Cardiac muscle cell (in vitro differentiated cells and primary cell): ENCODE measurements at regions not wholly inside any gene's neighbourhood (a gene's known extent, or its start where the extent isn't known, plus 50 kb on each side); places are given as distances from the start of the nearest gene placed in this dataset.

Source experiments
- DNase-seq, 2 donors: peaks; one replicate each; pipeline versions ENCODE4 v3.0.0 to v3.0.0-alpha.2; 2010 to 2017; ENCODE audit warnings: low read depth in 1 of 2, low spot score in 1 of 2
- H3K27ac ChIP-seq: fragments of 200-600 bp; sonication (generic); 2 replicates; pipeline ENCODE4 v1.5.1; 2016
- H3K27me3 ChIP-seq: fragments of 200-600 bp; sonication (generic); 2 replicates; pipeline ENCODE4 v1.6.0; 2016; ENCODE audit warnings: control low read depth
- H3K36me3 ChIP-seq: fragments of 200-600 bp; sonication (generic); 2 replicates; pipeline ENCODE4 v1.5.1; 2016; ENCODE audit warnings: control low read depth
- H3K4me1 ChIP-seq: fragments of 200-600 bp; sonication (generic); 2 replicates; pipeline ENCODE4 v1.8.1; 2017; ENCODE audit warnings: low read depth, mild to moderate bottlenecking, mixed run types
- H3K4me3 ChIP-seq: fragments of 200-600 bp; sonication (generic); 2 replicates; pipeline ENCODE4 v1.5.1; 2016; ENCODE audit warnings: mild to moderate bottlenecking
- H3K9me3 ChIP-seq: fragments of 200-600 bp; sonication (generic); 2 replicates; pipeline ENCODE4 v1.5.1; 2017; ENCODE audit warnings: low read depth, mild to moderate bottlenecking, control low read depth
- CTCF ChIP-seq: IDR thresholded peaks from 2 replicates; pipeline ENCODE4 v1.5.1; 2012; ENCODE audit warnings: low read depth, mild to moderate bottlenecking, low read length

GRCh38 chr7:68058014-68058413, 1061.4 kb downstream of the TYW1 start:
- H3K27me3 ChIP-seq, result no peaks in the 10 kb centered on the region
- no peaks in the 10 kb centered on the region for H3K36me3 ChIP-seq
- DNase-seq, result no peak
- no peaks in the 10 kb centered on the region for H3K4me1 ChIP-seq
- H3K4me3 ChIP-seq, result no peak overlapping the region
- H3K9me3 ChIP-seq, result no peaks in the 10 kb centered on the region
- H3K27ac ChIP-seq, result no peak overlapping the region
- no peak for TF ChIP-seq CTCF

DNA sequence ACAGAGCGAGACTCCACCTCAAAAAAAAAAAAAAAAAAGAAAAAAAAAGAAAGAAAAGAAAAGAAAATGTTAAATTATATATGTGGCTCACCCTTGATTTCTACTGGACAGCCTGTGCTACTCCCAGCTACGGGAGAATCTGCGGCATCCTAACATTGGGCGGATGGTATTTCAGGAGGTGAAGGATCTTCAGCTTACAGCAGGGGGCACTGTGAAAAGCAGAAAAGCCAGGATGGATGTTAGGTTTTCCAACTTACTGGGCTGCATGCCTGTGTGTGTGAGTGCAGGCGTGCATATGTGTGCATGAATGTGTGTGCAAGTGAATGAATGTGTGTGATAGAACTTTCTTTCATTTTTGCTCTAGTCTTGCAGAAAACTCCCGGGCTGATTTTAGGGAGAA, 1066.5 kb downstream of the TYW1 start:
- H3K4me3 ChIP-seq, result no peak overlapping the region
- no peaks in the 10 kb centered on the region for H3K4me1 ChIP-seq
- peak; percentile 43 for TF ChIP-seq CTCF
- no peak overlapping the region for H3K27ac ChIP-seq
- DNase-seq, result peak; percentile 16 to 29
- no peaks in the 10 kb centered on the region for H3K9me3 ChIP-seq
- no peaks in the 10 kb centered on the region for H3K27me3 ChIP-seq
- no peaks in the 10 kb centered on the region for H3K36me3 ChIP-seq

DNA sequence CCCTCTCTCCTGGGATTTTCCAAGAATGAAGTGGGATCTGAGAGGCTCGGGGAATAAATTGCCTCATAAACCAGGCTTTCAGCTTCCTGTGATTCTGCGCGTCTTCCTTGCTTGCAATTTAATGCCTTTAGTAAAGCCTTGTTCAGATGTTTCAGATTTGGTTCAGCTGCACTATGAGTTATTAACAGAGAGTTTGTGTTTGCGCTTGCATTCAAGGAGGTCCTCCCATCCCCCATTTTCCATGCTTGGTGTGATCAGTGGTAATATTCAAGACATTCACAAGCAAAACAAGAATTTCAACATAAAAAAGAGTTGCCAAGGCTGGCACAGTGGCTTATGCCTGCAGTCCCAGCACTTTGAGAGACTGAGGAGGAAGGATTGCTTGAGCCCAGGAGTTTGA, 1068.9 kb downstream of the TYW1 start:
- Histone ChIP-seq H3K9me3 (no peaks in the 10 kb centered on the region), H3K4me1 (no peaks in the 10 kb centered on the region), H3K27ac (no peak overlapping the region), H3K4me3 (no peak overlapping the region), H3K27me3 (no peaks in the 10 kb centered on the region), H3K36me3 (no peaks in the 10 kb centered on the region)
- no peak for DNase-seq
- no peak for TF ChIP-seq CTCF

GRCh38 chr7:68067845-68068244, 1071.2 kb downstream of the TYW1 start:
- no peak for TF ChIP-seq CTCF
- no peak overlapping the region for H3K4me3 ChIP-seq
- DNase-seq, result no peak
- H3K27me3 ChIP-seq, result no peaks in the 10 kb centered on the region
- H3K36me3 ChIP-seq, result no peaks in the 10 kb centered on the region
- H3K4me1 ChIP-seq, result no peaks in the 10 kb centered on the region
- no peaks in the 10 kb centered on the region for H3K9me3 ChIP-seq
- no peak overlapping the region for H3K27ac ChIP-seq

- no peak overlapping the region for H3K27ac ChIP-seq
- H3K4me3 ChIP-seq, result no peak overlapping the region
- no peaks in the 10 kb centered on the region for H3K27me3 ChIP-seq
- H3K9me3 ChIP-seq, result no peaks in the 10 kb centered on the region
- no peak for TF ChIP-seq CTCF
- no peaks in the 10 kb centered on the region for H3K36me3 ChIP-seq
- DNase-seq, result no peak
- H3K4me1 ChIP-seq, result no peaks in the 10 kb centered on the region
Measured at GRCh38 chr7:68070992-68071391, 1074.4 kb downstream of the TYW1 start.

DNA sequence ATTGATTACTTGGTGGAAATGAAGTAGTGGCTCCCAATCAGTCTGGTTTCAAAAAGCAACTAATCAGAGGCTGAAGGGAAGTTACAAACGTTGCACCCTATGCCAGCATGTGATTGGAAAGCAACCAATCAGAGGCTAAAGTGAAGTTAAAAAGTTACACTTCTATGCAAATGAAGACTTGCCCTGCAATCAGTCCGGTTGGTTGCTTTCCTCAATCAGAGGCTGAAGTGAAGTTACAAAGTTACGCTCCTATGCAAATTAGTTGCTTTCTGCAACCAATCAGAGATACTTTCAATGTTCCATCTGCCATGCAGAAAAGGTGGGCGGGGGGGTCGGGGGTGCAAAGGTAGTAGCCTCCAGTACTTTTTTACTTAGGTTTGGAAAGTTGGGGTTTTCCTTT, 1077.1 kb downstream of the TYW1 start:
- no peak for TF ChIP-seq CTCF
- Histone ChIP-seq H3K27me3 (no peaks in the 10 kb centered on the region), H3K9me3 (no peaks in the 10 kb centered on the region), H3K27ac (no peak overlapping the region), H3K4me1 (no peaks in the 10 kb centered on the region), H3K36me3 (no peaks in the 10 kb centered on the region), H3K4me3 (no peak overlapping the region)
- no peak for DNase-seq
